ENCODE measurements at regions not wholly inside any gene's neighbourhood (a gene's known extent, or its start where the extent isn't known, plus 50 kb on each side); places are given as distances from the start of the nearest gene placed in this dataset.
A peak's percentile ranks its signal among the peaks of the same experiment; 100 is the strongest.

GRCh38 chr11:116505298-116506262, 267.2 kb downstream of the BUD13 start:
- Histone ChIP-seq H3K27ac (replicated peaks; ENCODE audit: low read length) (no peak overlapping the region), H2BK12ac (ENCODE audit: low read length) (no peak overlapping the region), H4K8ac (ENCODE audit: low read depth, low read length) (no peak overlapping the region), H3K79me1 (ENCODE audit: low read depth, low read length) (no peaks in the 10 kb centered on the region), H2BK5ac (ENCODE audit: low read length) (no peak overlapping the region), H3K36me3 (replicated peaks in 1 of 2; ENCODE audit: control insufficient read depth in 2 of 2, insufficient read depth in 2 of 2, low read length in 2 of 2) (no peaks in the 10 kb centered on the region), H2AFZ (ENCODE audit: low read length) (no peak overlapping the region), H2BK15ac (ENCODE audit: low read length) (no peak overlapping the region), H3K9me3 (replicated peaks in 1 of 2; ENCODE audit: control insufficient read depth in 2 of 2, insufficient read depth in 1 of 2, low read depth in 1 of 2, low read length in 2 of 2) (no peaks in the 10 kb centered on the region), H2AK5ac (ENCODE audit: low read depth, low read length) (no peak overlapping the region), H3K14ac (ENCODE audit: low read length) (no peak overlapping the region), H3K23ac (ENCODE audit: low read depth, low read length, poor library complexity) (no peak overlapping the region), H3K4me2 (ENCODE audit: insufficient read depth, low read length, poor library complexity, severe bottlenecking) (no peak overlapping the region), H3K4me1 (ENCODE audit: control insufficient read depth in 2 of 2, insufficient read depth in 1 of 2, low read depth in 1 of 2, low read length in 2 of 2) (peaks cover 0 to 9% of the 10 kb centered on the region in 2 donors), H2BK120ac (ENCODE audit: low read depth, low read length) (no peak overlapping the region), H3K4ac (ENCODE audit: low read length) (no peak overlapping the region), H3K9ac (ENCODE audit: low read depth, low read length, poor library complexity) (no peak overlapping the region), H4K91ac (ENCODE audit: low read depth, low read length, poor library complexity) (no peak overlapping the region), H3K27me3 (ENCODE audit: control insufficient read depth in 3 of 3, insufficient read depth in 3 of 3, low read depth in 1 of 3, low read length in 3 of 3) (peaks cover 0 to 38% (median 2%) of the 10 kb centered on the region in 3 experiments), H3K18ac (ENCODE audit: low read length) (peak overlapping the region; percentile 23), H3K4me3 (ENCODE audit: low read length in 2 of 2) (peak overlapping the region in 1 of 2 donors; percentile 4)
- no CpG with 5 or more reads among the region's 12 CpGs for WGBS, 2 donors (ENCODE audit: extremely low coverage in 2 of 2, insufficient read length in 2 of 2, insufficient replicate concordance in 1 of 2)
- no peak for DNase-seq (ENCODE audit: low spot score)

- peak overlapping the region; percentile 16 for H2AK5ac ChIP-seq (ENCODE audit: low read depth, low read length)
These were observed 268.1 kb downstream of the BUD13 start for GRCh38 chr11:116504541-116505297.

GRCh38 chr11:116503216-116504160, 269.3 kb downstream of the BUD13 start:
- no peak overlapping the region for H3K4me3 ChIP-seq (ENCODE audit: low read length in 2 of 2)
- H3K4me1 ChIP-seq (ENCODE audit: control insufficient read depth in 2 of 2, insufficient read depth in 1 of 2, low read depth in 1 of 2, low read length in 2 of 2), result peaks cover 0 to 11% of the 10 kb centered on the region in 2 donors
- H2BK15ac ChIP-seq (ENCODE audit: low read length), result no peak overlapping the region
- H4K91ac ChIP-seq (ENCODE audit: low read depth, low read length, poor library complexity), result no peak overlapping the region
- H2BK5ac ChIP-seq (ENCODE audit: low read length), result no peak overlapping the region
- no peak overlapping the region for H3K4me2 ChIP-seq (ENCODE audit: insufficient read depth, low read length, poor library complexity, severe bottlenecking)
- H3K27ac ChIP-seq (replicated peaks; ENCODE audit: low read length), result no peak overlapping the region
- no peak overlapping the region for H3K14ac ChIP-seq (ENCODE audit: low read length)
- WGBS, 2 donors (ENCODE audit: extremely low coverage in 2 of 2, insufficient read length in 2 of 2, insufficient replicate concordance in 1 of 2), result no CpG with 5 or more reads among the region's 10 CpGs
- no peaks in the 10 kb centered on the region for H3K9me3 ChIP-seq (replicated peaks in 1 of 2; ENCODE audit: control insufficient read depth in 2 of 2, insufficient read depth in 1 of 2, low read depth in 1 of 2, low read length in 2 of 2)
- no peak overlapping the region for H3K9ac ChIP-seq (ENCODE audit: low read depth, low read length, poor library complexity)
- no peak overlapping the region for H2AFZ ChIP-seq (ENCODE audit: low read length)
- no peak overlapping the region for H2AK5ac ChIP-seq (ENCODE audit: low read depth, low read length)
- H4K8ac ChIP-seq (ENCODE audit: low read depth, low read length), result no peak overlapping the region
- H2BK12ac ChIP-seq (ENCODE audit: low read length), result no peak overlapping the region
- no peak for DNase-seq (ENCODE audit: low spot score)
- H3K79me1 ChIP-seq (ENCODE audit: low read depth, low read length), result no peaks in the 10 kb centered on the region
- H2BK120ac ChIP-seq (ENCODE audit: low read depth, low read length), result no peak overlapping the region
- no peak overlapping the region for H3K4ac ChIP-seq (ENCODE audit: low read length)
- H3K36me3 ChIP-seq (replicated peaks in 1 of 2; ENCODE audit: control insufficient read depth in 2 of 2, insufficient read depth in 2 of 2, low read length in 2 of 2), result no peaks in the 10 kb centered on the region
- no peak overlapping the region for H3K18ac ChIP-seq (ENCODE audit: low read length)
- no peak overlapping the region for H3K23ac ChIP-seq (ENCODE audit: low read depth, low read length, poor library complexity)
- H3K27me3 ChIP-seq (ENCODE audit: control insufficient read depth in 3 of 3, insufficient read depth in 3 of 3, low read depth in 1 of 3, low read length in 3 of 3), result peaks cover 0 to 49% (median 8%) of the 10 kb centered on the region in 3 experiments

More at GRCh38 chr11:116504541-116505297, 268.1 kb downstream of the BUD13 start:
- H3K9ac ChIP-seq (ENCODE audit: low read depth, low read length, poor library complexity), result no peak overlapping the region
- no peak overlapping the region for H3K27ac ChIP-seq (replicated peaks; ENCODE audit: low read length)
- no peak overlapping the region for H3K23ac ChIP-seq (ENCODE audit: low read depth, low read length, poor library complexity)
- H3K4me3 ChIP-seq (ENCODE audit: low read length in 2 of 2), result no peak overlapping the region
- no peaks in the 10 kb centered on the region for H3K9me3 ChIP-seq (replicated peaks in 1 of 2; ENCODE audit: control insufficient read depth in 2 of 2, insufficient read depth in 1 of 2, low read depth in 1 of 2, low read length in 2 of 2)
- H4K8ac ChIP-seq (ENCODE audit: low read depth, low read length), result no peak overlapping the region
- no peak overlapping the region for H2BK12ac ChIP-seq (ENCODE audit: low read length)
- H3K79me1 ChIP-seq (ENCODE audit: low read depth, low read length), result no peaks in the 10 kb centered on the region
- no peak overlapping the region for H3K14ac ChIP-seq (ENCODE audit: low read length)
- H3K36me3 ChIP-seq (replicated peaks in 1 of 2; ENCODE audit: control insufficient read depth in 2 of 2, insufficient read depth in 2 of 2, low read length in 2 of 2), result no peaks in the 10 kb centered on the region
- H2BK120ac ChIP-seq (ENCODE audit: low read depth, low read length), result no peak overlapping the region
- H3K18ac ChIP-seq (ENCODE audit: low read length), result peak overlapping the region; percentile 51
- DNase-seq (ENCODE audit: low spot score), result no peak
- peaks cover 0 to 11% of the 10 kb centered on the region in 2 donors for H3K4me1 ChIP-seq (ENCODE audit: control insufficient read depth in 2 of 2, insufficient read depth in 1 of 2, low read depth in 1 of 2, low read length in 2 of 2)
- H2BK5ac ChIP-seq (ENCODE audit: low read length), result no peak overlapping the region
- H4K91ac ChIP-seq (ENCODE audit: low read depth, low read length, poor library complexity), result no peak overlapping the region
- peaks cover 0 to 46% (median 8%) of the 10 kb centered on the region in 3 experiments for H3K27me3 ChIP-seq (ENCODE audit: control insufficient read depth in 3 of 3, insufficient read depth in 3 of 3, low read depth in 1 of 3, low read length in 3 of 3)
- WGBS, 2 donors (ENCODE audit: extremely low coverage in 2 of 2, insufficient read length in 2 of 2, insufficient replicate concordance in 1 of 2), result no CpG with 5 or more reads among the region's 15 CpGs
- H3K4ac ChIP-seq (ENCODE audit: low read length), result no peak overlapping the region
- H2BK15ac ChIP-seq (ENCODE audit: low read length), result no peak overlapping the region
- no peak overlapping the region for H2AFZ ChIP-seq (ENCODE audit: low read length)
- H3K4me2 ChIP-seq (ENCODE audit: insufficient read depth, low read length, poor library complexity, severe bottlenecking), result no peak overlapping the region

Data from neuronal stem cell (in vitro differentiated cells).